AG10803 (cell line): ENCODE measurements at regions not wholly inside any gene's neighbourhood (a gene's known extent, or its start where the extent isn't known, plus 50 kb on each side); places are given as distances from the start of the nearest gene placed in this dataset.
A peak's percentile ranks its signal among the peaks of the same experiment; 100 is the strongest.

Source experiments
- DNase-seq: peaks from one replicate; pipeline ENCODE4 v3.0.0; 2010; ENCODE audit warnings: low read depth
- H3K4me3 ChIP-seq: 2 replicates; pipeline ENCODE4 v1.5.1; 2011; ENCODE audit warnings: mild to moderate bottlenecking, low read length, control low read depth
- TF ChIP-seq, protein P1 (sequence below): conservative IDR thresholded peaks from 2 replicates; pipeline ENCODE4 v1.5.1; 2011; ENCODE audit warnings: mild to moderate bottlenecking, low read length, control low read depth, inconsistent platforms

DNA sequence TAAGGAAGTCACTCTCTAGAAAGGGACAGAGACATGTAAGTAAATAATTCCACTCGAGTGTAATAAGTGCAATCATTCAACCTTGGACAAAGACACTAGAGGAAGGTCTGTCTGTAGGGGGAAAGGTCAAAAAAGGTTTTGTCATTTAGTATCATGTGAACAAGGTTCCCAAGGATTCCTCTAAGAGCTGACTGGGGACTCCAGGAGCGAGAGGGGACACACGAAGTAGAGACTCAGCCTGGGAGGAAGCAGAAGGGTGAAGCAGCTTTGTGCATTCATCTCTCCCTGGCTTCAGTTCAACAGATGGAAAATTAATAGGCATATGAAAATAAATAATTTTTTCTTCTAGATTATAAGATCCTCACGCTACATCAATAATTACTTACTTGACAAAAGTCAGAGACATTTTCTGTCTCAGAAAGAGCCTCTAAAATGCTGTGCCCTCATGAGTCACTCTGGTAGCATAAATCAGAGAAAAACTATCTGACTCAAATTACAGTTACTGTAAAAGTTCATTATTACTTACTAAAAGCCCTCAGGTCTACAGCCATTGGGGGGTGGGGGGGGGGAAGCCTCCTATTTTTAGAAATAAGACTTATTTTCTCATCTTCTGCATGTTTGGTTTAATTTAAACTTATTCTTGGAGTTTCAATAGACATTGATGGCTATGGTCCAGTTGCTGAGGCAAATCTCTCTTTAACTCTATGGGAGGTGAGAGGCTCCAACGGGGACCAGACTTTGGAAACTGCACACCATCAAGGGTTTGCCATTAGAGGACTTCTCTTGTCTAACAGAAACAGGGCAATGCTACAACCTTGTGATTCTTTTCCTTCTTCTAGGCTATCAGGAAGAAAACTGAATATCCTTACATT, 275.1 kb upstream of the KLF14 start:
- no peak overlapping the region for H3K4me3 ChIP-seq
- TF ChIP-seq, protein P1, sequence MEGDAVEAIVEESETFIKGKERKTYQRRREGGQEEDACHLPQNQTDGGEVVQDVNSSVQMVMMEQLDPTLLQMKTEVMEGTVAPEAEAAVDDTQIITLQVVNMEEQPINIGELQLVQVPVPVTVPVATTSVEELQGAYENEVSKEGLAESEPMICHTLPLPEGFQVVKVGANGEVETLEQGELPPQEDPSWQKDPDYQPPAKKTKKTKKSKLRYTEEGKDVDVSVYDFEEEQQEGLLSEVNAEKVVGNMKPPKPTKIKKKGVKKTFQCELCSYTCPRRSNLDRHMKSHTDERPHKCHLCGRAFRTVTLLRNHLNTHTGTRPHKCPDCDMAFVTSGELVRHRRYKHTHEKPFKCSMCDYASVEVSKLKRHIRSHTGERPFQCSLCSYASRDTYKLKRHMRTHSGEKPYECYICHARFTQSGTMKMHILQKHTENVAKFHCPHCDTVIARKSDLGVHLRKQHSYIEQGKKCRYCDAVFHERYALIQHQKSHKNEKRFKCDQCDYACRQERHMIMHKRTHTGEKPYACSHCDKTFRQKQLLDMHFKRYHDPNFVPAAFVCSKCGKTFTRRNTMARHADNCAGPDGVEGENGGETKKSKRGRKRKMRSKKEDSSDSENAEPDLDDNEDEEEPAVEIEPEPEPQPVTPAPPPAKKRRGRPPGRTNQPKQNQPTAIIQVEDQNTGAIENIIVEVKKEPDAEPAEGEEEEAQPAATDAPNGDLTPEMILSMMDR = no peak
- DNase-seq = peak; percentile 50

DNA sequence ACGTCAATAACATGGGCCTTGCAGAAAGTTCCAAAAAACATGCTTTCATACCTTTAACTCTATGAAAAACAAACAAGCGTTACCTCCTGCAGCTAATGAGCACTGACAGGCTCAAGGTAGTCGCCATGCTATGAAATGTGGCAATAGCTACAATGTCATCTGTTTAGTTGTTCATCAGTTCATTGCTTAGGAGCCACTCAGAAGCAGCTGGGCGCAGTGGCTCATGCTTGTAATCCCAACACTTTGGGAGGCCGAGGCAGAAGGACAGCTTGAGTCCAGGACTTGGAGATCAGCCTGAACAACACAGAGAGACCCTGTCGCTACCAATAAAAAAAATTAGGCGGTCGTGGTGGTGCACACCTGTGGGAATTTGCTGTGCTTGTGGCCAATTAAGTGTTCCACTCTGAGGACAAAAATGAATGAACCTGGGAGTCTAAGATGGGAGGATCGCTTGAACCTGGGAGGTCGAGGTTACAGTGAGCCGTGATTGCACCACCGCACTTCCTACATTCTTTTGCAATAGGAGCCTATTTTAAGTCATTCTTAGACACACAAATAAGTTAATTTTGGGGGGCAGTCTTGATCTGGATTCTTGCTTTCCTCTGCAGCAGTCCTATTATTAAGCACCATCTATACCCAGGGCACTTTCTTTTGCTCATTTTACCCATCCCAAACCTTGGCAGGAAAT, 276.2 kb upstream of the KLF14 start:
- H3K4me3 ChIP-seq = no peak overlapping the region
- no peak for DNase-seq
- TF ChIP-seq, protein P1 = no peak

DNA sequence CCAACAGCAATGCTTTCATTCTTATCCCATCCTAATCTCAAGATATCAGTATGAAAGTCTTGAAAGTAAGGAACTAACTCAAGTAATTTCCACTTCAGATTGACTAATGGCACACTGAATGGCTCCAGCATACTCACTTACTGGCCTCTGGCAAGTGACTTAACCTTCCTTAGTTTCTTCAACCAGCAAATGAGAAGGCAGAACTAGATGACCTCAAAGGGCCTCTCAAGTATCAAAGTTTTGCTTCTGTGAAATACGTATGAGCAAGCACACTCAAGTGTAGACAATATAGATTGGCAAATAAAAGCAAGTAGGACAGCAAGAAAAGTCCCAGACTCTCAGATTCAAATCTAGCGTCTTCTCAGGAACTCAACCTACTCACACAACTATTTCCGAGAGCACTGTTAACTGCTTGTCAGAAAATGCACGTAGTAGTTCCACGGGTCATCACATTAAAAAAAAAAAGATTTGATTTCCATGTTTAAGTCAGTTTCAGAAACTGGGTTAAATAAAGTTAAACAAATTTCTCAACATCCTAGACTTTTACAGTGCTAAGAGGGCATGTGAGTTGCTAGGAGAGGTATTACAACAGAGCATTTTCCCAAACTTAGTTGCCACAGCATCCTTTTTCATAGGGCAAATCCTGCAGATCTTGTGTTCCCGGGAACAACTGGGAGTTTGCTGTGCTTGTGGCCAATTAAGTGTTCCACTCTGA, 276.9 kb upstream of the KLF14 start:
- no peak overlapping the region for H3K4me3 ChIP-seq
- TF ChIP-seq, protein P1 = no peak
- peak; percentile 79 for DNase-seq

DNA sequence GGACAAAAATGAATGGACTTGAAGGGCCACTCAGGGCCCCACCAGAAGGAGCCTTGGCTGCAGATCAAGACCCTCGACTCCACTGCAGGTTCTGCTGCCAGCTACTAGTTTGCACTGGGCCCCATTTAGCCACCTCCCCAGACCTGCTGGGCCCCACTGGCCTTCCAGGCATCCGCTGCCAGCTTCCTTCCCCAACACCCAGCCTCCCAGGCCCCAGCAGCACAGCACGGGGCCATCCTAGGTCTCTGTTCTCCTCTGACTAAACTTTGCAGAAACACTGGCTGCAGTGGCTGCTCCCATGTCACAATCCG, 277.4 kb upstream of the KLF14 start:
- H3K4me3 ChIP-seq = no peak overlapping the region
- TF ChIP-seq, protein P1 = no peak
- no peak for DNase-seq

DNA sequence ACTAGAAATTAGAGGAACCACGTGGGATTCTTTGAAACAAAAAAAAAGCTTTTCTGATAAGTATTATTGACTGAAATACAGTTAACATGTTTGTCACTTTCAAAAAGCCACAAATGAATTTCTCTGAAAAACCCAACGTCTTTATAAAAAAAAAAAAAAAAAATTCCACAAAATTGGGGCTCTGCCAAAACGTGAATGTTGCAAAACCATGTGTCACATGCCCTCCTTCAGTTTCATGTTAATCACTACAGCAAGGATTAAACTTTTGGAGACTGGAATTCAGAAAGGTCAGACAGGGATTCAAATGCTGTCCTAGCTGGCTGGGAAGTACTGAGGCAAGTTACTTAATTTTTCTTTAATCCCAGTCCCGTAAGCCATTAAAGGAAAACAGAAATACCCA, 278.0 kb upstream of the KLF14 start:
- DNase-seq = peak; percentile 95
- H3K4me3 ChIP-seq = no peak overlapping the region
- TF ChIP-seq, protein P1 = no peak

DNA sequence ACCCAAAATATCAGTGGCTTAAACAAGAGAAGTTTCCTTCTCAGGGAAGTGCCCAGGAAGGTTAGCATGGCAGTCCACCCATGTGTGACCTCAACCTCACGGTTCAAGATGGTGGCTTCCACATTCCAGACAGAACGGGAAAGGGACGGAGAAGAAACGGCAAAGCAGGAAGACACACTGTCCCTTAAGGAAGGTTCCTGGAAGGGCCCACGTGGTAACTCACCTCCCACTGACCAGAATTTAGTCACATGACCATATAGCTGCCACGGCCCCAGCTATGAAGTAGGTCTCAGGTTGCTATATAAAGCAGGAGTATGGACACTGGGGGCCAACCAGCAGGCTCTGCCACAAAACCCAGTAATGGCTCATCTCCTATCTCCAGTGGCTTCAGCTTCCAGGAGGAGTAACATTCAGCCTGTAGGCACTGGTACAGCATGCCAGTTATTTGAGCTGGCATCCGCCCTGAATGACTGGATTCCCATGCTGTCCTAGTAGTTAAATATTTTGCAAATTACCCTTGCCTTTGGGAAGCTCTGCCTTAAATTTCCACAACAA, 278.5 kb upstream of the KLF14 start:
- TF ChIP-seq, protein P1 = no peak
- peak; percentile 76 for DNase-seq
- peak overlapping the region; percentile 14 for H3K4me3 ChIP-seq
